ENCODE measurements at regions not wholly inside any gene's neighbourhood (a gene's known extent, or its start where the extent isn't known, plus 50 kb on each side); places are given as distances from the start of the nearest gene placed in this dataset.

- TF ChIP-seq, protein P1, sequence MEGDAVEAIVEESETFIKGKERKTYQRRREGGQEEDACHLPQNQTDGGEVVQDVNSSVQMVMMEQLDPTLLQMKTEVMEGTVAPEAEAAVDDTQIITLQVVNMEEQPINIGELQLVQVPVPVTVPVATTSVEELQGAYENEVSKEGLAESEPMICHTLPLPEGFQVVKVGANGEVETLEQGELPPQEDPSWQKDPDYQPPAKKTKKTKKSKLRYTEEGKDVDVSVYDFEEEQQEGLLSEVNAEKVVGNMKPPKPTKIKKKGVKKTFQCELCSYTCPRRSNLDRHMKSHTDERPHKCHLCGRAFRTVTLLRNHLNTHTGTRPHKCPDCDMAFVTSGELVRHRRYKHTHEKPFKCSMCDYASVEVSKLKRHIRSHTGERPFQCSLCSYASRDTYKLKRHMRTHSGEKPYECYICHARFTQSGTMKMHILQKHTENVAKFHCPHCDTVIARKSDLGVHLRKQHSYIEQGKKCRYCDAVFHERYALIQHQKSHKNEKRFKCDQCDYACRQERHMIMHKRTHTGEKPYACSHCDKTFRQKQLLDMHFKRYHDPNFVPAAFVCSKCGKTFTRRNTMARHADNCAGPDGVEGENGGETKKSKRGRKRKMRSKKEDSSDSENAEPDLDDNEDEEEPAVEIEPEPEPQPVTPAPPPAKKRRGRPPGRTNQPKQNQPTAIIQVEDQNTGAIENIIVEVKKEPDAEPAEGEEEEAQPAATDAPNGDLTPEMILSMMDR (IDR thresholded peaks at IDR 0.05): no peak
- TF ChIP-seq POLR2A (IDR thresholded peaks at IDR 0.05) (no peak), POLR2AphosphoS5 (IDR thresholded peaks at IDR 0.05) (no peak)
Observed at GRCh38 chrX:116379854-116380253, 56.6 kb upstream of the SLC6A14 start.

All from transverse colon (tissue), 4 donors.